NAMALWA (cell line): ENCODE measurements at regions not wholly inside any gene's neighbourhood (a gene's known extent, or its start where the extent isn't known, plus 50 kb on each side); places are given as distances from the start of the nearest gene placed in this dataset.

Source experiments
- DNase-seq: peaks from one replicate; pipeline ENCODE4 v3.0.0-alpha.2; 2015; ENCODE audit warnings: low spot score

DNA sequence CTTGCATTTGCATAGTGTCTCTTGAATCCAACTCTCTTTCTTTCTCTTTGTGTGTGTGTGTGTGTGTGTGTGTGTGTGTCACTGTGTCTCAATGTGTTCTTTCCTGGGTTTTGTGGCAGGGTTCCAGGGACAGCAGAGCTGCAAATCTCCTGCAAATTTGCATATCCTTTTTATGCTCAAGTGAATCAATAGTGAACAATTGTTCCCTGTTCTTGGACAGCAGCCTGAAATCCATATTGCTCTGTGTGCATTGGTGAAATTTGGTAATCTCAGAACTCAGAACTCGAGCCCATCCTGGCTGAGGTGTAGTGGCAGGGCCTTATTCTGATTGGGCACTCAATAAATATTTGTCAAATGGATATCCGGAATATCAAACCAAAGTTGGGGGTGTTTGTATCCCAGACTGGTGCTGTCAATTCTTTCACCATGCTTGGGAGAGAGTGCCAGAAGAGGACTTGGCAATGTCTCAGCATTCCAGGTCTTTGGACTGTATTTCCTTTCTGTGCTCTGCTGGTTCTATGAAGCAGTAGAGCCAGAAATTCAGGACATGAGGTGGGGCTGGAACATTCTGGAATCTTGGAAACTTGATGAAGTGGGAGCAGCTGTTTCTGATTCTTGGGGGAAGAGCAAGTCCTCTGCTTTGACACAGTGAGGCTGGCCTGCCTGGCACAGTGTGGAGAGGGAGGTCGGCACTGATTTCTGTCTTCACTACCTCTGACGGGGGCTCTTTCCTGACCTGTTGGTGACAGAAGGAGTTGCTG is 380.6 kb upstream of the C2CD4B start:
- DNase-seq: no peak

GRCh38 chr15:62546628-62547027 is 381.5 kb upstream of the C2CD4B start:
- no peak for DNase-seq

DNA sequence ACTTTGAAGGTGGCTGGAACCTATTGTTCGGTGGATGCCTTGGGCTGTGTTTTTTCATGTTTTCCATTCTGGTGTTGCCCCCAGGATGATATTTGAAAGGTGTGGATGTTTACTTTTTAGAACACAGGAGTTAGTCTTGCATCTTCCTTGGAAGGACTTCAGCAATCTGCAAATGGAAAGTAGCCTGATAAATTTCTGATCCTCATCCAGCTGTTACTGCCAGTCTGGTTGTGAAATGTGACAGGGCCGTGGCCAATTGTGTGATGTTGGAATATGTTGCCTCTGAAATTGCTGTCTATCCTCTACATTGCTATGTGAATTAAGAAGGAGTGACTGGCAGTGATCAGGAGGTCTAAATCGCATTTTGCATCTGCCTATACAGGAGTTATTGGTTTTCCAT is 382.5 kb upstream of the C2CD4B start:
- no peak for DNase-seq

- DNase-seq: peak; percentile 45
Observed at GRCh38 chr15:62549345-62549970, 384.4 kb upstream of the C2CD4B start.

GRCh38 chr15:62550106-62550505 is 385.0 kb upstream of the C2CD4B start:
- no peak for DNase-seq

DNA sequence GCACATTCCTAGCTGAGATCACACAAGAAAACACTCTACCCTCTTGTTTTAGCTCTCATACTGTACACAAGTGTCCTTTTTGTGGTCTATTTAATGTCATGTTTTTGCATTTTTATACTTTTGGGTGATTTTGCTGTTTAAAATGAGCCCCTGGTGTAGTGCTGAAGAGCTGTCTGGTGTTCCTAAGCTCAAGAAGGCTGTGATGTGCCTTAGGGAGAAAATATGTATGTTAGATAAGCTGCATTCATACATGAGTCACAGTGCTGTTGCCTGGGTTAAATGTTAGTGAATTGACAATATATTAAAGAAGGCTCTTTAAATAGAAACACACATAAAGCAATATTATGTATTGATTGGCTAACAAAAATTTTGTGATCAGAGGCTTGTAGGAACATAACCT is 387.4 kb upstream of the C2CD4B start:
- no peak for DNase-seq

DNA sequence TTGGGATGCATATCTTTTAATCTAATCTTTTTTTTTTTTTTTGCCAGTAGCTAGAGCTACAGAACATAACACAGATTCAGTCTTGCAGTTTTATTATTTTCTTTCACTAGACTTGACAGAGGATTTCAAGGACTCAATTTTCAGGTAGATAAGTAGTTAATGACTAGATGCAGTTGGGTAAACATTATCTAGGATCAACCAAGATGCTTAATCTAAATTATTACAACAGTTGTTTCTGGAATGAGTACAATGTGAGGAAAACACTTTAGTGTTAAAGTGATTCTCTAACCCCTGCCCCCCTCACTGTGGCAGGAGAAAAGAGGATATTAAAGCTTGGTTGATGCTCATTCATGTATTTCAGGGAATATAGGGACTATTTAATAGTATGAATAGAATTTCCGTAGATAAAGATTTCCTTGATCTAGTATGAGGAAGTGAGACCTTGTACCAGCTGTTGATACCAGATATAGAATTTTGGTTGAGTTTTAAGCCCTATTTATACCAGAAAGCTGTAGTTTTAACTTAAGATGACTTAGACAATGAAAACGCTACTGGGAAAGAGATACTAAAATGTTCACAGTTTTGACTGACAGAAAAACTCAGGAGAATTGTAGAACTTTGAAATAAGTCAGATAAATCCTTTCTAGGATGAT is 389.0 kb upstream of the C2CD4B start:
- DNase-seq: peak; percentile 44

GRCh38 chr15:62558640-62559380 is 393.7 kb upstream of the C2CD4B start:
- no peak for DNase-seq

DNA sequence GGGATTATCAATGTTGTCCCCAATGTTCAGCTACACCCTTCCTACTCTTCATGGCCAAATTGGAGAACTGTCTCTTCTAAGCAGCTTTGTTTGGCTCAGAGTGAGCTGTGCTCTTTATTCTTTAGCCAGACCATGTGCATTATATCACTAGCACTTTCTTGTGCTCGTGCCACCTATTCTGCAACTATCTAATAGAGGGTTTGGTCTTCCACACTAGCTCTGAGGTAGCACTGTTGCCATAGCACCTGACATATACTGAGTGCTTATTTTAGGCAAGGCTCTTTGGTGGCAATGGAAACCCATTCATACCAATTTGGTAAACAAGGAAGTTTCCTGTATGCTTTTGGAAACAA is 394.3 kb upstream of the C2CD4B start:
- no peak for DNase-seq

DNA sequence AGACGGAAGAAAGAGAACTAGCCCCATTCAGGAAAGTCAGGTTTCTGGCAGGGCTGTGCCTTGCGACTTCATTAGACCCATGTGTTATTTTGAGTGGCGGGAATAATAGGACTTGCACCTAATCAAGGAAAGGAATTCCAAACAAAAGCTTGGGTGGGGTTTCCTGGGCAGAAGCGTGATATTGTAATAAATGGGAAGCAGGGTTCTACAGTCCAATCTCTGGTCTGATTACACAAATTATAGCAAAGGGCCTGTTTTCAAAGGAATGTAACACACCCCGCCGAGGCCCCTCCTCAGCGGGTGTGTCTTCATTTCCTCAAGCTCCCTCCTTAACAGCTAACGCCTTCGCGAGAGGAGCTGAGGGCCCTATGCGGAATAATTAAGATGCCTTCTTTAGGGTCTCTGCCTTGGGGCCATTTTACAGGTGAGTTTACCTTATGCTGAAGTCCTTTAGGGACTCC is 396.0 kb upstream of the C2CD4B start:
- no peak for DNase-seq

DNA sequence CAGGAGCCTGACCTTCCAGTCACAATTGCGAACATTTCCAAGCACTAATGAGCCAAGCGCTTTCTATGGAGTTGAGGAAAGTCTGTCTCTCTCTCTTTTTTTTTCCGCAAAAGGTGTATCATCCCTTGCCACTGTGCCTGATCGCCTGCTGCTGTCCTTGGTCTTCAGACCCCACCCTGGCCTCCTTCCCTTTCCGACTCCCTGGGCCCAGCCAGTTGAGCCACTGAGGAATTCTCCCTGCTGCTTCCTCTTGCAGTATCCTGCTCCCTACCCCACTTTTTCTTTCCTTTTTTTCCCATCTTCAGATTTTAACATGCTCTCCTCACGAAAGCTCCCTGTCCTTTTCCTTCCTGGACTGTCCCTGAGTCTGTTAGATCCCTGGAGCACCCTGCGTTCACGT is 396.5 kb upstream of the C2CD4B start:
- DNase-seq: no peak

DNA sequence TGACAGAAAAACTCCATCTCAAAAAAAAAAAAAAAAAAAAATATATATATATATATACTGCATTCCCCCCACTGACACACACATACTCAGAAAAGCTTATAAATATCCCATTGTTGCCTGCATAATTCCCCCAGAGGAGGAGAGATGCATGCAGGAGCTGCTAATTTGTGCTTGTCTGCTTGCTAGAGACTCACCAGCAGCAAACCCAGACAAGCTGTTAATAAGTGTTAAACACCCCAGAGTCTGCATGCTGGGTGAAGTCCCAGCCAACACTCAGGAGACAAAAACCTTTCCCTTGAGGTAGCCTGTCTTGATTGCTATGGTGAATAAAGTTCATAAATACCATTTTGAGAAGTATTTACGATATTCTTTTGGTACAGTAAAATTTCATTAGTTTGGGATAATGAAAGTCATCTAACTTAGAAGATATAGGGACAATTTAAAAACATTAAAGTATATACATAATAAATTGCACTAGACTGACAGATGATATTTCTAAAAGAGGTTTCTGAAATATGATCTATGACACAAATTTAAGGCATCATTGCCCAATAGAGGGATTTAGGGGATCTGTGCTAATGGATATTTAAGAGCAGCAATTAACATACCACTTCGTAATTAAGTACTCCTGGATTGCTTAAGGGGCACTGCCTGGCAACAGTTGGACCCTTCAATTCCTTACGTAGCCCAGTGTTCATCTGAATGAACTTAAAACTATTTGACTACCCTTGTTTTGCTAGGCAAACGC is 400.0 kb upstream of the C2CD4B start:
- no peak for DNase-seq

DNA sequence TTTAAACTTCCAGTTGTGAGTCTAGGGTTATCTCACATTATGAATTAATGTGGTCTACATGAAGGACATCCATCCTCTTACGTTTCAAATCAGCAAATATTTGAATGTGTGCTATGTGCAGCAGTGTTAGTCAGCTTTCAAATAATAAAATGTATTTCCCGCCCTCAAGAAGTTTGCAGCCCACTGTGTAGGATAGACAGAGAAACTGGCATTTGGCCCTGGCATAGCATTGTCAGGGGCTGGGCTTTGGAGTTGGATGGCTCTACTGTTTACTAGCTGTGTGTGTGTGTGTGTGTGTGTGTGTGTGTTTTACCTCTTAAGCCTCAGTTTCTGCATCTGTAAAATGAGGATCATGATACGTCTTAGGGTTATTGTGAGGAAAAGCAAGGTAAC is 400.5 kb upstream of the C2CD4B start:
- DNase-seq: no peak

DNA sequence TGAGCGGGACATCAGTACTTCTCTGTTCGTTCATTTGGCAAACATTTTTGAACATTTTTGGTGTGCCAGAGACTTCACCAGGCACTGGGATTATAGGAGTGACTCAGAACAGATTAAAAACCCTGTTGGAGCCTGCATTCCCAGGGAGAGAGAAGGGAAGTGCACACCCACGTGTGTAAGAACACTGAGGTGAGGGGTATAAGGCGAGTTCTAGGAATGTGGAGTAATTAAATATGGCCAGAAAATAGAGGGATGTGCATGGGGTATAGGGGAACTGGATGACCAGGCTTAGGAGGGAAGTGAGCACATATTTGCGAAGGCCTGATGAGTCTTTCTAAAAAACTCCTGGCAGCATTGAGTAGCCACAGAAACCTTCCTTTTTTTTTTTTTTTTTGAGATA is 401.2 kb upstream of the C2CD4B start:
- no peak for DNase-seq

GRCh38 chr15:62567501-62567900 is 402.4 kb upstream of the C2CD4B start:
- DNase-seq: no peak

GRCh38 chr15:62568004-62568403 is 402.9 kb upstream of the C2CD4B start:
- DNase-seq: no peak

DNA sequence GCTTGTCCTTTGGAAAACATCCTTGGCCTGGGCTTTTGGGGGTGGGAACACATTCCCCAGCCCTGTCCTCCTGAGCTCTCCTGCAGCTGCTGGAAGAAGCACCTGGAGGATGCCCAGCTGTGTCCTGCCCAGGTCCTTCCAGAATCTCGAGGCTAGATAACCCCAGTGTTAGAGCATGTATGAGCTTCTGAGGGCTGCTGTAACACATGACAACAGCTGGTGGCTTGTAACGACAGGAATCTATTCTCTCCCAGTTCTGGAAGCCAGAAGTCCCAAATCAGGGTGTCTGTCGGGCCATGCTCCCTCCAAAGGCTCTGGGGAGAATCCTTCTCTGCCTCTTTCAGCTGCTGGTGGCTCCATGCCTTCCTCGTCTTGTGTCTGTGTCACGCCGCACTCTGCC is 403.6 kb upstream of the C2CD4B start:
- DNase-seq: no peak

DNA sequence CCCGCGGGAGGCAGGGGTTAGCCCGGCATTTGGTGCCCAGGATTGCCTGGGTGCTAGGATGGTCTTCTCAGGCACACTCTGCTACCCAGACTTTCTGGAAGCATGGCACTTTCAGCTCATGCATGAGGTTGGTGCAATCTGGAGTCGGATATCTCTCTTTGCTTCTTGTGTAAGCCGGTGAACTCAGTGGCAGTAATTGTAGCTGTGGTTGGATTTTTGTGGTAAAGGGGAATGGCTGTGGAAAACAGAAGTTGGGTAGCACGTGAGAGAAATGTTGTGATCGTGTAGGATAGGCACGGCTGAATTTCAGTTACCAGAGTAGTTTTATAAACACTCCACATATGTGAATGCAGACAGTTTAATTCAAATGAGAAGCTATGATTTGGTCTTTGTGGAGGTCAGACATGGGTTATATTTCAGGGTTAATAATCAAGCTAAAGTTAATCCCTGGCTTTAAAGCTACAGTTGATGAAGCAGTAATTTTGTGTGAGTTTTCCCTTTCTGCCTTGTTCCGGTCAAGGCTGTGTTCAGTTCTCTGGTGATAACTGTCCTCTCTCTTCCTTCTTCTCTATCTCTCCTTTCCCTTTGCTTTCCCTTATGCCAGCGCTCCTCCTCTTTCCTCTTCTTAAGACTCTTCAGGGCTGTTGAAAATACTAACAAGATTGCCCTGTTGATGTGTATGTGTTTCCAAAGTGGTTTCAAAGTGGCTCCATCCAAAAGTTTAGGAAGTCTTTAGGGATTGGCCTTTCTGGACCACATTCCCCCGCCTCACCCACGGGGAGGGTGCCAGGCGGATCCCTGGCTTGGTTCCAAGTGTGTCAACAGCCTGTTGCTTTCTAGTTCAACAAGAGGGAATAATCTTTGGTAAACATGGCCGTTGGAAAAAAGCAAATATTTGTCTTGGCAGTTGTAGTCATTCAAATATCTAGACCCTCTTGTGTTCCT is 404.6 kb upstream of the C2CD4B start:
- DNase-seq: no peak

DNA sequence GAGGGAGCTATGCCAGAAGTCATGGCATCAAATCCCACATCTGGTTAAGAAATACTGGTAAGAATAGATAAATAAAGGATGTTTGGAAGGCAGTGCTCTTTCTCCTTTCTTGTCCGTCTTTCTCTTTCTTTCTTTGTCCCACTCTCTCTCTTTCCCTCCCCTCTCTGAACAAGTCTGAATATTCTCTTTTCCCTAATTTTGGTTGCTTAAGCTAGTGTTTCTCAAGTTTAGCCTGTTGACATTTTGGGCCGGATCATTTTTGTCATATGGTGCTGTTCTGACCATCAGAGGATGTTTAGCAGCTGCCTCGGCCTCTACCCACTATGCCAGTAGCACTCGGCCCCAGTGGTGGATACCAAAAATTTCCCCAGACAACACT is 405.3 kb upstream of the C2CD4B start:
- no peak for DNase-seq

DNA sequence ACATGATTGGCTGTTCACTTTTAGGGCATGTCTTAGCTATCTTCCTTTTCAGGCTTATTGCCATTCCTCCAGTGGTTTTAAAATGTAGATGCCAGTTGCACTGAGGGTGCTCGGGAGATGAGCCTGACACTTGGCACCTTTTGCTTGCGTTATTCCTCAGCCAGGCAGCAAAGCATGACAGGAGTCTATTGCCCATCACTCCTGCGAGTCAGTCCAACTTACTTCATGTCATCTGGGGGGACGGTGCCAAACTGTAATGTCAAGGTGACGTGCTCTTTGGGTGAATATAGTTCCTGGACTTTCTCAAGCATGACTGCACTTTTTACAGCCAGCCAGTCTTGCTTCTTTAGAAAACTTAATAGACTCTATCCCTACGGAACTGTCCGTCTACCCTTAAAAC is 406.0 kb upstream of the C2CD4B start:
- no peak for DNase-seq

DNA sequence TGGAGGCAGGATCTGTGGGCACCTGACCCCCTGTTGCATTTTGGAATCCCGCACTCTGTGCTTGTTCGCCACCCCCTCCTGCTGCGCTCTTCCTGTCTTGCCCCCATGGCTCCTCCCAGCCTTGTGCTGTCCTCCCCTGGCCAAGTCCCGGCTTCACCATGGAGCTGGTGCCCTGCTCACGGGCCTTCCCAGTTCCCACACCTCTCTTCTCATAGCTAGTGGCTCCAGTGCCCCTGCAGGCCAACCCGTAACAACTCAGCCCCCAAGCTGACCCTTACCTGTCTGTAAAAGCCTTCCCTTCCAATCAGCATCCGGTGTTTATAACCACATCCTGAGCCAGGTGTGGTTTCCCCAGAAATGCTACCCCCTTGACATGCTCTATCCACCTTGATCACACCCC is 407.7 kb upstream of the C2CD4B start:
- DNase-seq: no peak
